ENCODE measurements at regions not wholly inside any gene's neighbourhood (a gene's known extent, or its start where the extent isn't known, plus 50 kb on each side); places are given as distances from the start of the nearest gene placed in this dataset.

GRCh38 chr2:200733713-200734198 is 78.0 kb upstream of the BZW1 start:
- H3K27me3 ChIP-seq (replicated peaks in 1 of 4; ENCODE audit: control insufficient read depth in 3 of 4, extremely low read depth in 1 of 4, insufficient read depth in 3 of 4, low read length in 3 of 4): no peaks in the 10 kb centered on the region
- no peak overlapping the region for H4K91ac ChIP-seq (replicated peaks; ENCODE audit: insufficient read length, low read length)
- no peak overlapping the region for H2BK5ac ChIP-seq (ENCODE audit: low read depth, low read length)
- H3K56ac ChIP-seq (replicated peaks; ENCODE audit: insufficient read length, low read depth, low read length): no peak overlapping the region
- DNase-seq (ENCODE audit: low read depth in 1 of 2, low spot score in 2 of 2) (no peak), FAIRE-seq (no peak)
- H2BK15ac ChIP-seq (ENCODE audit: low read length): no peak overlapping the region
- whole genome bisulfite sequencing, 2 experiments (ENCODE audit: extremely low coverage in 1 of 2, insufficient coverage in 1 of 2, insufficient read length in 1 of 2, insufficient replicate concordance in 2 of 2, low coverage in 1 of 2, low lambda C conversion rate in 2 of 2, missing lambda C conversion rate in 1 of 2): 94% methylated on average over 3 of the region's 3 CpGs; no CpG with 5 or more reads in 1 of the 2 experiments
- no peak overlapping the region for H3K4me3 ChIP-seq (ENCODE audit: extremely low read depth in 1 of 4, insufficient read depth in 2 of 4, low read depth in 3 of 4, low read length in 4 of 4)
- no peak overlapping the region for H3K9ac ChIP-seq (replicated peaks in 1 of 4; ENCODE audit: extremely low read depth in 1 of 4, low read depth in 3 of 4, low read length in 3 of 4)
- no peak overlapping the region for H3K27ac ChIP-seq (ENCODE audit: low read depth, low read length)
- H4K5ac ChIP-seq (ENCODE audit: insufficient read length, low read depth, low read length): no peak overlapping the region
- no peaks in the 10 kb centered on the region for H3K79me1 ChIP-seq (ENCODE audit: low read depth, low read length)
- no peaks in the 10 kb centered on the region for H3K36me3 ChIP-seq (ENCODE audit: control insufficient read depth in 2 of 4, insufficient read depth in 4 of 4, low read length in 3 of 4)
- H2AK5ac ChIP-seq (ENCODE audit: low read depth, low read length): no peak overlapping the region
- no peaks in the 10 kb centered on the region for H3K79me2 ChIP-seq (ENCODE audit: control insufficient read depth in 1 of 2, insufficient read depth in 2 of 2, low read length in 2 of 2)
- no peak overlapping the region for H3K23ac ChIP-seq (ENCODE audit: insufficient read length)
- H2BK120ac ChIP-seq (replicated peaks; ENCODE audit: low read depth, low read length): no peak overlapping the region
- no peak for TF ChIP-seq BACH1 (IDR thresholded peaks at IDR 0.05; ENCODE audit: low read length)
- TF ChIP-seq SIRT6 (IDR thresholded peaks at IDR 0.05; ENCODE audit: low read length): no peak
- no peak for TF ChIP-seq TEAD4 (IDR thresholded peaks at IDR 0.05; ENCODE audit: low read depth, low read length)
- TF ChIP-seq ASH2L (IDR thresholded peaks at IDR 0.05; ENCODE audit: low read length): no peak
- no peak for TF ChIP-seq SIX5 (IDR thresholded peaks at IDR 0.05; ENCODE audit: low read depth, low read length)
- TF ChIP-seq SP4 (IDR thresholded peaks at IDR 0.05; ENCODE audit: low read length): no peak
- no peak for TF ChIP-seq ATF3 (IDR thresholded peaks at IDR 0.05; ENCODE audit: insufficient read depth, low read depth, low read length)
- no peak for TF ChIP-seq ZNF274 (IDR thresholded peaks at IDR 0.05; ENCODE audit: borderline replicate concordance, extremely low read depth, low read length)
- no peak for TF ChIP-seq EZH2 (IDR thresholded peaks at IDR 0.05; ENCODE audit: low read depth, low read length, severe bottlenecking)
- TF ChIP-seq GABPA (IDR thresholded peaks at IDR 0.05; ENCODE audit: borderline replicate concordance, insufficient read depth, low read length): no peak
- TF ChIP-seq E2F6 (IDR thresholded peaks at IDR 0.05): no peak
- CTCF ChIA-PET (ENCODE audit: partially characterized antibody): interaction anchor here (0.6 to 10.2 kb wide), 14 partner anchors 8 to 250 kb away, joined by 3 to 130 read pairs (median 4); no protein-coding TSS in a partner anchor
- no peak overlapping the region for H3K14ac ChIP-seq (ENCODE audit: insufficient read length)
- H2BK20ac ChIP-seq (ENCODE audit: low read length): no peak overlapping the region
- no peak overlapping the region for H3K4ac ChIP-seq (replicated peaks; ENCODE audit: insufficient read length, low read depth, low read length)
- peaks cover 5 to 22% (median 19%) of the 10 kb centered on the region in 4 experiments; a peak in 5 of 7 replicates for H3K4me1 ChIP-seq (replicated peaks in 1 of 4; ENCODE audit: control insufficient read depth in 3 of 4, insufficient read depth in 4 of 4, low read length in 3 of 4)
- H3K23me2 ChIP-seq (ENCODE audit: low read depth, low read length): no peaks in the 10 kb centered on the region
- no peak overlapping the region for H4K8ac ChIP-seq (ENCODE audit: extremely low read depth, insufficient read depth, low read length)
- H2BK12ac ChIP-seq (ENCODE audit: low read depth, low read length): 0 out of 2 replicates have a peak overlapping the region, but pooled peaks have one; percentile 55
- no peak overlapping the region for H3K18ac ChIP-seq (ENCODE audit: extremely low read depth, low read length)
- no peak overlapping the region for H3K4me2 ChIP-seq (ENCODE audit: insufficient read depth in 1 of 2, low read depth in 2 of 2, low read length in 2 of 2)
- no peaks in the 10 kb centered on the region for H3K9me3 ChIP-seq (ENCODE audit: insufficient read depth in 2 of 2, low read depth in 1 of 2, low read length in 1 of 2)
- POLR2A ChIA-PET (ENCODE audit: partially characterized antibody): interaction anchor here (0.7 to 1.0 kb wide), 2 partner anchors 20 to 28 kb away, joined by 3 read pairs; no protein-coding TSS in a partner anchor
- H4K20me1 ChIP-seq (replicated peaks in 1 of 2; ENCODE audit: control insufficient read depth in 1 of 2, insufficient read depth in 2 of 2, low read length in 2 of 2): no peaks in the 10 kb centered on the region
- no peak overlapping the region for H2AFZ ChIP-seq (ENCODE audit: low read length)
